Spleen (tissue), 7 donors: ENCODE measurements at regions not wholly inside any gene's neighbourhood (a gene's known extent, or its start where the extent isn't known, plus 50 kb on each side); places are given as distances from the start of the nearest gene placed in this dataset.

Experiments used
- POLR2A ChIP-seq, 3 donors: fragments of 450-650 bp; IDR thresholded peaks; one replicate each; pipeline ENCODE4 v1.5.1; 2017; ENCODE audit warnings: antibody characterized with exemption in 3 of 3, mild to moderate bottlenecking in 1 of 3
- TF ChIP-seq, protein P1 (sequence below), 11 experiments: fragments of 200-600 bp in 7 of 11; fragments of 450-650 bp in 4 of 11; sonication (generic) in 4 of 11; IDR thresholded peaks in 8 of 11; conservative IDR thresholded peaks in 3 of 11; 1 replicate in 7 of 11; 2 replicates in 4 of 11; pipeline versions ENCODE4 v1.4.0 to v1.8.0; 2016 to 2021; ENCODE audit warnings: antibody characterized with exemption in 11 of 11, inconsistent platforms in 4 of 11, mild to moderate bottlenecking in 1 of 11
- donor health status: DM: no; HTN: no; CAD: no; lungs with moderate emphysema.
- donor health status: DM: no; HTN: no; CAD: no.
- donor health status: DM: no; HTN: no; CAD: no.

- TF ChIP-seq, protein P1, sequence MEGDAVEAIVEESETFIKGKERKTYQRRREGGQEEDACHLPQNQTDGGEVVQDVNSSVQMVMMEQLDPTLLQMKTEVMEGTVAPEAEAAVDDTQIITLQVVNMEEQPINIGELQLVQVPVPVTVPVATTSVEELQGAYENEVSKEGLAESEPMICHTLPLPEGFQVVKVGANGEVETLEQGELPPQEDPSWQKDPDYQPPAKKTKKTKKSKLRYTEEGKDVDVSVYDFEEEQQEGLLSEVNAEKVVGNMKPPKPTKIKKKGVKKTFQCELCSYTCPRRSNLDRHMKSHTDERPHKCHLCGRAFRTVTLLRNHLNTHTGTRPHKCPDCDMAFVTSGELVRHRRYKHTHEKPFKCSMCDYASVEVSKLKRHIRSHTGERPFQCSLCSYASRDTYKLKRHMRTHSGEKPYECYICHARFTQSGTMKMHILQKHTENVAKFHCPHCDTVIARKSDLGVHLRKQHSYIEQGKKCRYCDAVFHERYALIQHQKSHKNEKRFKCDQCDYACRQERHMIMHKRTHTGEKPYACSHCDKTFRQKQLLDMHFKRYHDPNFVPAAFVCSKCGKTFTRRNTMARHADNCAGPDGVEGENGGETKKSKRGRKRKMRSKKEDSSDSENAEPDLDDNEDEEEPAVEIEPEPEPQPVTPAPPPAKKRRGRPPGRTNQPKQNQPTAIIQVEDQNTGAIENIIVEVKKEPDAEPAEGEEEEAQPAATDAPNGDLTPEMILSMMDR (IDR thresholded peaks at IDR 0.05 in 8 of 11, conservative IDR thresholded peaks at IDR 0.05 in 3 of 11): no peak
- no peak for TF ChIP-seq POLR2A (IDR thresholded peaks at IDR 0.05)
Measured at GRCh38 chr10:128645486-128645885, 519.3 kb upstream of the MKI67 start.
